Heart left ventricle (tissue), 16 donors: ENCODE measurements at regions not wholly inside any gene's neighbourhood (a gene's known extent, or its start where the extent isn't known, plus 50 kb on each side); places are given as distances from the start of the nearest gene placed in this dataset.

Experiments used
- ATAC-seq, 4 donors: fragments of 200-7000 bp; cut with Tn5 transposase; one replicate each; pipeline ENCODE4 v1.9.1; 2020 to 2022; ENCODE audit warnings: moderate library complexity in 4 of 4, mild to moderate bottlenecking in 3 of 4, moderate number of reproducible peaks in 1 of 4
- DNase-seq, 5 donors: peaks; one replicate each; pipeline ENCODE4 v3.0.0-alpha.2; 2020
- H3K27ac ChIP-seq, 12 donors: fragments of 200-600 bp; sonication (generic) in 4 of 12; one replicate each; pipeline versions ENCODE4 v1.5.0 to v1.8.0; 2016 to 2022; ENCODE audit warnings: mild to moderate bottlenecking in 2 of 12
- H3K27me3 ChIP-seq, 9 donors: fragments of 200-600 bp; sonication (generic) in 2 of 9; one replicate each; pipeline versions ENCODE4 v1.5.1 to v1.8.0; 2016 to 2022; ENCODE audit warnings: mild to moderate bottlenecking in 3 of 9
- H3K36me3 ChIP-seq, 9 donors: fragments of 200-600 bp; sonication (generic) in 2 of 9; one replicate each; pipeline versions ENCODE4 v1.5.0 to v1.8.0; 2018 to 2022; ENCODE audit warnings: mild to moderate bottlenecking in 2 of 9
- H3K4me1 ChIP-seq, 12 donors: fragments of 200-600 bp; sonication (generic) in 4 of 12; one replicate each; pipeline versions ENCODE4 v1.5.0 to v1.8.0; 2016 to 2022; ENCODE audit warnings: mild to moderate bottlenecking in 3 of 12
- H3K4me3 ChIP-seq, 12 donors: fragments of 200-600 bp; sonication (generic) in 4 of 12; one replicate each; pipeline versions ENCODE4 v1.5.0 to v1.8.0; 2017 to 2022; ENCODE audit warnings: mild to moderate bottlenecking in 9 of 12, moderate library complexity in 4 of 12
- H3K9me3 ChIP-seq, 12 donors: fragments of 200-600 bp; sonication (generic) in 4 of 12; one replicate each; pipeline versions ENCODE4 v1.5.0 to v1.8.0; 2016 to 2022; ENCODE audit warnings: mild to moderate bottlenecking in 1 of 12
- CTCF ChIP-seq, 12 donors: fragments of 200-600 bp; sonication (generic) in 4 of 12; IDR thresholded peaks; one replicate each; pipeline versions ENCODE4 v1.5.0 to v1.8.0; 2018 to 2022; ENCODE audit warnings: antibody characterized with exemption in 12 of 12, mild to moderate bottlenecking in 5 of 12
- POLR2A ChIP-seq, 2 donors: fragments of 450-650 bp; IDR thresholded peaks; one replicate each; pipeline ENCODE4 v1.6.1; 2017; ENCODE audit warnings: antibody characterized with exemption in 2 of 2, mild to moderate bottlenecking in 2 of 2, moderate library complexity in 2 of 2
- WGBS, 4 donors: extraction: QIAGEN DNeasy Blood & Tissue Kit in 2 of 4; methylation state at CpG; one replicate each; pipeline versions ENCODE4 v1.1.5 to v1.1.7; 2013 to 2018; 5-methylcytosine and 5-hydroxymethylcytosine counted together
- intact Hi-C, 10 donors: fragments of 100-400 bp; cut with DNase I; formaldehyde crosslinking; loops; one replicate each; pipeline versions ENCODE4 v1.11.1 to v1.14.2; 2022
- donor health status: ischemic (EF 13 %, LVEDD 7.1; RV severe dilation, severe dysfunction).
- donor health status: healthy with polysubstance abuse.
- donor health status: DM: no; HTN: yes; CAD: no.
- donor health status: DM: no; HTN: no; CAD: no.
- donor health status: ischemic (EF 25% LVEDD 6.9; RV normal size, moderate dysfunction).
- donor health status: ischemic (EF 25% LVEDD 5.7; RV mildly dilated, moderate dysfunction).
- donor health status: healthy.
- donor health status: DM: yes; HTN: yes; CAD: no.
- donor health status: ischemic (EF 35%, LVEDD 5.7; RV mildly dilated, moderate dysfunction).
- donor health status: nonischemic (EF 11% LVEDD 7.7; RV severe dilation, severe dysfunction).
- donor health status: DM: yes; HTN: yes; CAD: no.
- donor health status: PGD.
- donor health status: ischemic (EF 29% LVEDD 5.4; RV normal size, mild dysfunction).
- donor health status: nonischemic (EF 23%, LVEDD 6.1; RV moderate dilation, normal function).

- H3K4me3 ChIP-seq: no peak overlapping the region
- no peak for ATAC-seq
- no peak for DNase-seq
- peaks cover 0 to 16% (median 2%) of the 10 kb centered on the region in 9 donors for H3K27me3 ChIP-seq
- H3K36me3 ChIP-seq: no peaks in the 10 kb centered on the region
- H3K9me3 ChIP-seq: peaks cover 0 to 13% (median 0%) of the 10 kb centered on the region in 12 donors
- no peaks in the 10 kb centered on the region for H3K4me1 ChIP-seq
- 92 to 96% (median 94%) methylated on average over 7 to 14 of the region's 14 CpGs for WGBS, 4 donors
- no peak for TF ChIP-seq CTCF (IDR thresholded peaks at IDR 0.05)
- no peak for TF ChIP-seq POLR2A (IDR thresholded peaks at IDR 0.05)
- intact Hi-C loops: no loop called here
- H3K27ac ChIP-seq: no peak overlapping the region
Measured at GRCh38 chr11:71075116-71075720, 177.2 kb downstream of the SHANK2 start.

- no peak for ATAC-seq
- peaks cover 0 to 16% (median 2%) of the 10 kb centered on the region in 9 donors for H3K27me3 ChIP-seq
- intact Hi-C loops: no loop called here
Measured at GRCh38 chr11:71071736-71072509, 180.5 kb downstream of the SHANK2 start.

GRCh38 chr11:71070490-71071453 lies 181.6 kb downstream of the SHANK2 start:
- 56 to 75% (median 70%) methylated on average over 10 to 12 of the region's 12 CpGs for WGBS, 4 donors
- Histone ChIP-seq H3K4me3 (no peak overlapping the region), H3K27ac (no peak overlapping the region), H3K27me3 (peaks cover 0 to 16% (median 0%) of the 10 kb centered on the region in 9 donors), H3K36me3 (no peaks in the 10 kb centered on the region), H3K9me3 (no peaks in the 10 kb centered on the region), H3K4me1 (no peaks in the 10 kb centered on the region)
- ATAC-seq (no peak), DNase-seq (no peak)
- no peak for TF ChIP-seq POLR2A (IDR thresholded peaks at IDR 0.05)
- no peak for TF ChIP-seq CTCF (IDR thresholded peaks at IDR 0.05)
- intact Hi-C loops: no loop called here

More at GRCh38 chr11:71071736-71072509, 180.5 kb downstream of the SHANK2 start:
- Histone ChIP-seq H3K4me1 (no peaks in the 10 kb centered on the region), H3K9me3 (no peaks in the 10 kb centered on the region), H3K4me3 (no peak overlapping the region), H3K36me3 (no peaks in the 10 kb centered on the region), H3K27ac (no peak overlapping the region)
- WGBS, 4 donors: 70 to 77% (median 74%) methylated on average over 11 to 15 of the region's 15 CpGs
- DNase-seq: no peak
- no peak for TF ChIP-seq CTCF (IDR thresholded peaks at IDR 0.05)
- TF ChIP-seq POLR2A (IDR thresholded peaks at IDR 0.05): no peak
